Endothelial cell (in vitro differentiated cells): ENCODE measurements at regions not wholly inside any gene's neighbourhood (a gene's known extent, or its start where the extent isn't known, plus 50 kb on each side); places are given as distances from the start of the nearest gene placed in this dataset.
"Not testable (repeated sequence)": the region's sequence is repeated elsewhere in the genome, so short reads cannot be mapped to it uniquely, and the experiment has no call there.

Experiments used
- DNase-seq: peaks from one replicate; pipeline ENCODE4 v3.0.0; 2021; ENCODE audit warnings: low spot score
- H3K27ac Mint-ChIP-seq: one replicate; pipeline ENCODE4 v1.8.0; 2021; ENCODE audit warnings: mixed read lengths, inconsistent platforms; ENCODE audit not compliant: unreplicated experiment
- H3K27me3 Mint-ChIP-seq: one replicate; pipeline ENCODE4 v1.8.0; 2021; ENCODE audit warnings: mild to moderate bottlenecking, moderate library complexity, mixed read lengths, inconsistent platforms; ENCODE audit not compliant: unreplicated experiment
- H3K36me3 Mint-ChIP-seq: one replicate; pipeline ENCODE4 v1.8.0; 2021; ENCODE audit warnings: mild to moderate bottlenecking, low read depth, mixed read lengths, inconsistent platforms; ENCODE audit not compliant: unreplicated experiment
- H3K4me1 Mint-ChIP-seq: one replicate; pipeline ENCODE4 v1.8.0; 2021; ENCODE audit warnings: mild to moderate bottlenecking, mixed read lengths, inconsistent platforms; ENCODE audit not compliant: unreplicated experiment
- H3K4me3 Mint-ChIP-seq: one replicate; pipeline ENCODE4 v1.8.0; 2021; ENCODE audit warnings: mild to moderate bottlenecking, mixed read lengths, inconsistent platforms; ENCODE audit not compliant: unreplicated experiment
- H3K9me3 Mint-ChIP-seq: one replicate; pipeline ENCODE4 v1.8.0; 2021; ENCODE audit warnings: mixed read lengths, inconsistent platforms; ENCODE audit not compliant: unreplicated experiment
- TF ChIP-seq, protein P1 (sequence below): fragments of 200-600 bp; sonication (generic); IDR thresholded peaks from one replicate; pipeline ENCODE4 v1.5.0; 2021; ENCODE audit warnings: antibody characterized with exemption; ENCODE audit not compliant: unreplicated experiment

- TF ChIP-seq, protein P1, sequence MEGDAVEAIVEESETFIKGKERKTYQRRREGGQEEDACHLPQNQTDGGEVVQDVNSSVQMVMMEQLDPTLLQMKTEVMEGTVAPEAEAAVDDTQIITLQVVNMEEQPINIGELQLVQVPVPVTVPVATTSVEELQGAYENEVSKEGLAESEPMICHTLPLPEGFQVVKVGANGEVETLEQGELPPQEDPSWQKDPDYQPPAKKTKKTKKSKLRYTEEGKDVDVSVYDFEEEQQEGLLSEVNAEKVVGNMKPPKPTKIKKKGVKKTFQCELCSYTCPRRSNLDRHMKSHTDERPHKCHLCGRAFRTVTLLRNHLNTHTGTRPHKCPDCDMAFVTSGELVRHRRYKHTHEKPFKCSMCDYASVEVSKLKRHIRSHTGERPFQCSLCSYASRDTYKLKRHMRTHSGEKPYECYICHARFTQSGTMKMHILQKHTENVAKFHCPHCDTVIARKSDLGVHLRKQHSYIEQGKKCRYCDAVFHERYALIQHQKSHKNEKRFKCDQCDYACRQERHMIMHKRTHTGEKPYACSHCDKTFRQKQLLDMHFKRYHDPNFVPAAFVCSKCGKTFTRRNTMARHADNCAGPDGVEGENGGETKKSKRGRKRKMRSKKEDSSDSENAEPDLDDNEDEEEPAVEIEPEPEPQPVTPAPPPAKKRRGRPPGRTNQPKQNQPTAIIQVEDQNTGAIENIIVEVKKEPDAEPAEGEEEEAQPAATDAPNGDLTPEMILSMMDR = no peak
- no peaks in the 10 kb centered on the region for H3K36me3 Mint-ChIP-seq
- no peak for DNase-seq
- H3K27ac Mint-ChIP-seq = no peak overlapping the region
- H3K4me1 Mint-ChIP-seq = peaks cover 18% of the 10 kb centered on the region
- H3K4me3 Mint-ChIP-seq = no peak overlapping the region
- no peaks in the 10 kb centered on the region for H3K27me3 Mint-ChIP-seq
- H3K9me3 Mint-ChIP-seq = no peaks in the 10 kb centered on the region
These were observed 277.5 kb downstream of the PLK2 start for GRCh38 chr5:58182287-58182841.

- no peak overlapping the region for H3K27ac Mint-ChIP-seq
- no peaks in the 10 kb centered on the region for H3K27me3 Mint-ChIP-seq
- H3K4me3 Mint-ChIP-seq = no peak overlapping the region
- H3K9me3 Mint-ChIP-seq = no peaks in the 10 kb centered on the region
- TF ChIP-seq, protein P1 = no peak
- no peak for DNase-seq
- H3K4me1 Mint-ChIP-seq = peaks cover 18% of the 10 kb centered on the region
- no peaks in the 10 kb centered on the region for H3K36me3 Mint-ChIP-seq
These were observed 278.2 kb downstream of the PLK2 start for GRCh38 chr5:58181578-58182286.

DNA sequence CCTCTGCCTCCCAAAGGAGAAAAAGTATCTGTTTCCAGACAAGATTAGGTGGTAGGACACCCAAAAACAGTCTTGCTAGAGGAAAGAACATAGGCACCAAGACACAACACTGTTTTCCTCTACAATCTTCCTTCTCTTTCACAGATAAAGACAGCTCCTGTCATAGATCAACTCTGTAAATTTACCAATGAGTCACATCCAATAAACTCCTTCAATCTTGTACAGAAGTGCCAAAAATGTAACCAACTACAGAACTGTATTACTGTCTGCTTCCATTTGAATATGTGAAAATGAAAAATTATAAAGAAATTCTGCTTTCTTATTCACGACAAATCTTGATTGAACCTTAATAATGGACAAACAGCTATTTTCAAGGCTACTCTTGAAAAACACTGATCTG, 286.9 kb downstream of the PLK2 start:
- Mint-ChIP-seq H3K9me3 (peaks cover 5% of the 10 kb centered on the region), H3K4me1 (no peaks in the 10 kb centered on the region), H3K36me3 (no peaks in the 10 kb centered on the region), H3K4me3 (no peak overlapping the region), H3K27me3 (peaks cover 1% of the 10 kb centered on the region), H3K27ac (no peak overlapping the region)
- no peak for DNase-seq
- TF ChIP-seq, protein P1 = no peak

DNA sequence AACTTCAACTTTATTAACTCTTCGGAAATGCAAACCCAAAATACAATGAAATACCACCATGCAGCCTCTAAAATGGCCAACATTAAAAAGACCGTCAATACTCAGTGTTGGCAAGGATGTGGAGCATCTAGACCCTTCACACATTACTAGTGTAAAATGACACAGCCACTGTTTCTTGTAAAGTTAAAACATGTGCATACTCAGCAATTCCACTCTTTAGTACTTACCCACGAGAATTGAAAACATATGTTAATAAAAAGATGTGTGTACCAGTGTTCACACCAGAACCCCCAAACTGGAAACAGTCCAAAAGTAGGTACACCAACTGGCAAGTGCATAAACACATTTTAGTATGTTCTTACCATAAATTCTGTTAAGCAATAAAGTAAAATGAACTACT, 294.7 kb downstream of the PLK2 start:
- peaks cover 1% of the 10 kb centered on the region for H3K27me3 Mint-ChIP-seq
- H3K4me3 Mint-ChIP-seq = no peak overlapping the region
- H3K9me3 Mint-ChIP-seq = peaks cover 5% of the 10 kb centered on the region
- no peak for DNase-seq
- no peaks in the 10 kb centered on the region for H3K4me1 Mint-ChIP-seq
- H3K36me3 Mint-ChIP-seq = peaks cover 7% of the 10 kb centered on the region
- no peak overlapping the region for H3K27ac Mint-ChIP-seq
- TF ChIP-seq, protein P1 = no peak

GRCh38 chr5:58161889-58162288, 298.0 kb downstream of the PLK2 start:
- not testable (repeated sequence) for H3K36me3 Mint-ChIP-seq

More at GRCh38 chr5:58161889-58162288, 298.0 kb downstream of the PLK2 start:
- DNase-seq, H3K27me3 Mint-ChIP-seq, H3K4me1 Mint-ChIP-seq, H3K27ac Mint-ChIP-seq, H3K4me3 Mint-ChIP-seq, H3K9me3 Mint-ChIP-seq: not testable (repeated sequence)
